ENCODE measurements at regions not wholly inside any gene's neighbourhood (a gene's known extent, or its start where the extent isn't known, plus 50 kb on each side); places are given as distances from the start of the nearest gene placed in this dataset.

DNA sequence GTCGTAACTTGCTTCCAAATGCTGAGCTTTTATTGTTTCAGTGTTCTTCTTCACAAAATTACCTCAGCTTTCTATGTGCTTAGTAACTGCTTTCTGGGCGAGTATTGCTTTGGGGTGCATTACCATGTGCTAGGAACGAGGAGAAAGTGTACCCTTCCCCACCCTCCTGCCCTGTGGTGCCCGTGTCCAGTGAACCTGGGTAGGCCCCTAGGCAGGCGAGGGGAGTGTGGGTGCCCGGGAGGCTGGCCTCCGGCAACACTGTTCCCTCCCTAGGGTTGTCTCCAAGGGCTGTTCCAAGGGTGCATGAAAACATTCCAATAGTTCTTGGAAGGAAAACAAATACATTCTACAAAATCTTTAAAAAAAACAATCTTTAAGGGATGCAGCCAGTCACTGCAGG, 216.5 kb upstream of the SOX1 start:
- no peak for DNase-seq (ENCODE audit: low read depth)

GRCh38 chr13:111850976-111851375, 216.0 kb upstream of the SOX1 start:
- no peaks in the 10 kb centered on the region for H3K36me3 ChIP-seq (ENCODE audit: control insufficient read depth, insufficient read depth, low read length)
- H3K4me3 ChIP-seq (ENCODE audit: low read depth, low read length): no peak overlapping the region
- DNase-seq (ENCODE audit: low read depth) (no peak), FAIRE-seq (no peak)
- TF ChIP-seq, protein P1, sequence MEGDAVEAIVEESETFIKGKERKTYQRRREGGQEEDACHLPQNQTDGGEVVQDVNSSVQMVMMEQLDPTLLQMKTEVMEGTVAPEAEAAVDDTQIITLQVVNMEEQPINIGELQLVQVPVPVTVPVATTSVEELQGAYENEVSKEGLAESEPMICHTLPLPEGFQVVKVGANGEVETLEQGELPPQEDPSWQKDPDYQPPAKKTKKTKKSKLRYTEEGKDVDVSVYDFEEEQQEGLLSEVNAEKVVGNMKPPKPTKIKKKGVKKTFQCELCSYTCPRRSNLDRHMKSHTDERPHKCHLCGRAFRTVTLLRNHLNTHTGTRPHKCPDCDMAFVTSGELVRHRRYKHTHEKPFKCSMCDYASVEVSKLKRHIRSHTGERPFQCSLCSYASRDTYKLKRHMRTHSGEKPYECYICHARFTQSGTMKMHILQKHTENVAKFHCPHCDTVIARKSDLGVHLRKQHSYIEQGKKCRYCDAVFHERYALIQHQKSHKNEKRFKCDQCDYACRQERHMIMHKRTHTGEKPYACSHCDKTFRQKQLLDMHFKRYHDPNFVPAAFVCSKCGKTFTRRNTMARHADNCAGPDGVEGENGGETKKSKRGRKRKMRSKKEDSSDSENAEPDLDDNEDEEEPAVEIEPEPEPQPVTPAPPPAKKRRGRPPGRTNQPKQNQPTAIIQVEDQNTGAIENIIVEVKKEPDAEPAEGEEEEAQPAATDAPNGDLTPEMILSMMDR (IDR thresholded peaks at IDR 0.05; ENCODE audit: insufficient read depth, low read length, severe bottlenecking): no peak
- no peaks in the 10 kb centered on the region for H3K27me3 ChIP-seq (ENCODE audit: control insufficient read depth, insufficient read depth, low read length)

More for the DNA sequence above, 216.5 kb upstream of the SOX1 start:
- no peak for FAIRE-seq
- Histone ChIP-seq H3K36me3 (ENCODE audit: control insufficient read depth, insufficient read depth, low read length) (no peaks in the 10 kb centered on the region), H3K27me3 (ENCODE audit: control insufficient read depth, insufficient read depth, low read length) (no peaks in the 10 kb centered on the region), H3K4me3 (ENCODE audit: low read depth, low read length) (no peak overlapping the region)
- TF ChIP-seq, protein P1 (IDR thresholded peaks at IDR 0.05; ENCODE audit: insufficient read depth, low read length, severe bottlenecking): no peak

DNA sequence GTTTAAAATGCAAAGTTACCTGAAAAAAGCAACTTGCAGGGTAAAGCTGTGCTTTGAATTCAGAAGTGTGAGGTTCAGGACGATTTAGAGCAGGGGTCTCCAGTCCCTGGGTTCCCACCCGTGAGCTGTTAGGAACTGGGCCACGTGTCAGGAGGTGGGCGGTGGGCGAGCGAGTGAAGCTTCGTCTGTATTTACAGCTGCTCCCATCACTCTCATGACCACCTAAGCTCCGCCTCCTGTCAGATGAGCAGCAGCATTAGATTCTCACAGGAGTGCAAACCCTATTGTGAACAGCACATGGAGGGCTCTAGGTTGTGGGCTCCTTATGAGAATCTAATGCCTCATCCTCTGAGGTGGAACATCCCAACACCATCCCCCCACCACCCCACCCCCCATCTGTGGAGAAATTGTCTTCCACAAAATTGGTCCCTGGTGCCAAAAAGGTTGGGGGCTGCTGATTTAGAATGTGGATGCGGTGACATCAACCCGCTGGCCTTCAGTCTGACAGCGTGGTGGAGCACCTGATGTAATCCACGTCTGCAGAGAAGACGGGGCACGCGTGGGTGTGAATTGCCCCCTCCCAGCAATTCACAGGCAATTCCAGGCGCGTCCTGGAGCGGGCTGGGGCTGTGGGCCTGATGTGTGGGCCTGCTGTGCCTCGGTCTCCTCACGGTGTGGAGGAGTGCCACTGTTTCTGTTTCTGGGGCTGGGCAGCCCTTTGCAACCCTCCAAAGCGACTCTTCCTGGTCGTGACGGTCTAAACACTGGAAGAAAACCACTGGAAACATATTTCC, 214.0 kb upstream of the SOX1 start:
- TF ChIP-seq, protein P1 (IDR thresholded peaks at IDR 0.05; ENCODE audit: insufficient read depth, low read length, severe bottlenecking): no peak
- DNase-seq (ENCODE audit: low read depth) (no peak), FAIRE-seq (no peak)
- Histone ChIP-seq H3K4me3 (ENCODE audit: low read depth, low read length) (no peak overlapping the region), H3K36me3 (ENCODE audit: control insufficient read depth, insufficient read depth, low read length) (no peaks in the 10 kb centered on the region), H3K27me3 (ENCODE audit: control insufficient read depth, insufficient read depth, low read length) (no peaks in the 10 kb centered on the region)

GRCh38 chr13:111853721-111854120, 213.2 kb upstream of the SOX1 start:
- H3K27me3 ChIP-seq (ENCODE audit: control insufficient read depth, insufficient read depth, low read length): no peaks in the 10 kb centered on the region
- DNase-seq (ENCODE audit: low read depth): no peak

GRCh38 chr13:111854403-111854802, 212.5 kb upstream of the SOX1 start:
- Histone ChIP-seq H3K27me3 (ENCODE audit: control insufficient read depth, insufficient read depth, low read length) (no peaks in the 10 kb centered on the region), H3K4me3 (ENCODE audit: low read depth, low read length) (no peak overlapping the region), H3K36me3 (ENCODE audit: control insufficient read depth, insufficient read depth, low read length) (no peaks in the 10 kb centered on the region)
- TF ChIP-seq, protein P1 (IDR thresholded peaks at IDR 0.05; ENCODE audit: insufficient read depth, low read length, severe bottlenecking): no peak
- no peak for FAIRE-seq
- DNase-seq (ENCODE audit: low read depth): no peak

More at GRCh38 chr13:111853721-111854120, 213.2 kb upstream of the SOX1 start:
- no peak for FAIRE-seq
- TF ChIP-seq, protein P1 (IDR thresholded peaks at IDR 0.05; ENCODE audit: insufficient read depth, low read length, severe bottlenecking): no peak
- no peaks in the 10 kb centered on the region for H3K36me3 ChIP-seq (ENCODE audit: control insufficient read depth, insufficient read depth, low read length)
- no peak overlapping the region for H3K4me3 ChIP-seq (ENCODE audit: low read depth, low read length)

DNA sequence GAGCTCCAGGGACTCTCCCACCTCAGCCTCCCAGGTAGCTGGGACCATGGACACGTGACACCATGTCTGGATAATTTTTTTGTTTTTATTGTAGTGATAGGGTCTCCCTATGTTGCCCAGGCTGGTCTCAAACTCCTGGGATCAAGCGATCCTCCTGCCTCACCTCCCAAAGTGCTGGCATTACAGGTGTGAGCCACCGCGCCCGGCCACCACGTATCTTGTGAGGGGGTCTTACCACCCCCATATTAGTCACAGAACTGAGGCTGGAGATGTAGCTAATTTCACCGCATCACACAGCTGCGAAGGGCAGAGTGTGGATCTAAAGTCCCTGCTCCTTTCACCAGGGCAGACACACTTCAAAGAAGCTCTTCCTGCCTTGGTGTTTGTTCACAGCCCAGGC, 211.8 kb upstream of the SOX1 start:
- TF ChIP-seq, protein P1 (IDR thresholded peaks at IDR 0.05; ENCODE audit: insufficient read depth, low read length, severe bottlenecking): no peak
- no peaks in the 10 kb centered on the region for H3K27me3 ChIP-seq (ENCODE audit: control insufficient read depth, insufficient read depth, low read length)
- H3K36me3 ChIP-seq (ENCODE audit: control insufficient read depth, insufficient read depth, low read length): no peaks in the 10 kb centered on the region
- FAIRE-seq (no peak), DNase-seq (ENCODE audit: low read depth) (no peak)
- H3K4me3 ChIP-seq (ENCODE audit: low read depth, low read length): no peak overlapping the region
